Omental fat pad (tissue), 3 donors: ENCODE measurements at regions not wholly inside any gene's neighbourhood (a gene's known extent, or its start where the extent isn't known, plus 50 kb on each side); places are given as distances from the start of the nearest gene placed in this dataset.

Source experiments
- ATAC-seq: fragments of 150-250 bp; one replicate; pipeline ENCODE4 v1.9.1; 2016; ENCODE audit warnings: mild to moderate bottlenecking, moderate library complexity; ENCODE audit not compliant: low FRiP score
- DNase-seq: peaks from one replicate; pipeline ENCODE4 v3.0.0-alpha.2; 2019; ENCODE audit warnings: low spot score
- CTCF ChIP-seq, 3 donors: fragments of 450-650 bp; IDR thresholded peaks; one replicate each; pipeline ENCODE4 v1.5.1; 2016 to 2017; ENCODE audit warnings: antibody characterized with exemption in 3 of 3, mild to moderate bottlenecking in 3 of 3, moderate library complexity in 2 of 3

DNA sequence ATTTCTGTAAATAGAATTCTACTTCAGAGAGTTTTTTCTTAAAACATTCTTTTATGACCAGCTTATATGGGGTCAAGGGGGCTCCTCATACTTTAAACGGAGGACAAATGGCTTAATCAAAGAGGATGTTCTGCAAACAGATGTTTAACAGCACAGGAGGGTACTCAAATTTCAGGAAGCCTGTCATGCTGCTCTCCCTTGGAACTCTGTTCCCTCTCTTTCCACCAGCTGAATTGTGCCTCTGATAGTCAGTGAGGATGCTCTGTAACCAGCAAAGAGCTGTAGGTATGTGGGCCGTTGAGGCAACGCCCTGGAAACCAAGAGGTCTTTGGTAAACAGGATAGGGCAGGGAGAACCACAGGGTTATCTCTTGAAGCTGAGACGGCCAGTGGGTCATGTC lies 161.1 kb downstream of the C5orf15 start:
- ATAC-seq = no peak
- no peak for TF ChIP-seq CTCF (IDR thresholded peaks at IDR 0.05)
- no peak for DNase-seq

DNA sequence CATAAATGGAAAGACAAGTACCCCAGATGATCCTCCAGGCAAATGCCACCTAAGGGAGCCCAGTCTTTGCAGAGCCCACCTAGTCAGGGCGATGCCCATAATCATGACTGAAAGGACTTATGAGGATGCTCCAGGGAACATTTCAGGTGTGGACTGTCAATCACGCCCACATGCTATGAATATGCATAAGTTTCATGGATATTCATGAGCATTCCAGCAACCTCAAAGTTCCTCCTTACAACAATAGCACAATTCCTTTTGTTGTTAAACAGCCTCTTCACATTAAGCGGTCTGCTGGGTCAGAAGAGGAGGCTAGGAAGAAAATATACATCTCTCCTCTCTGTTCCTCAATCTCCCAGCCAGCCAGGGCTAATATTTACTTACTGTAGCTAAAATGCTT lies 161.6 kb downstream of the C5orf15 start:
- TF ChIP-seq CTCF (IDR thresholded peaks at IDR 0.05) = no peak
- no peak for DNase-seq
- no peak for ATAC-seq

DNA sequence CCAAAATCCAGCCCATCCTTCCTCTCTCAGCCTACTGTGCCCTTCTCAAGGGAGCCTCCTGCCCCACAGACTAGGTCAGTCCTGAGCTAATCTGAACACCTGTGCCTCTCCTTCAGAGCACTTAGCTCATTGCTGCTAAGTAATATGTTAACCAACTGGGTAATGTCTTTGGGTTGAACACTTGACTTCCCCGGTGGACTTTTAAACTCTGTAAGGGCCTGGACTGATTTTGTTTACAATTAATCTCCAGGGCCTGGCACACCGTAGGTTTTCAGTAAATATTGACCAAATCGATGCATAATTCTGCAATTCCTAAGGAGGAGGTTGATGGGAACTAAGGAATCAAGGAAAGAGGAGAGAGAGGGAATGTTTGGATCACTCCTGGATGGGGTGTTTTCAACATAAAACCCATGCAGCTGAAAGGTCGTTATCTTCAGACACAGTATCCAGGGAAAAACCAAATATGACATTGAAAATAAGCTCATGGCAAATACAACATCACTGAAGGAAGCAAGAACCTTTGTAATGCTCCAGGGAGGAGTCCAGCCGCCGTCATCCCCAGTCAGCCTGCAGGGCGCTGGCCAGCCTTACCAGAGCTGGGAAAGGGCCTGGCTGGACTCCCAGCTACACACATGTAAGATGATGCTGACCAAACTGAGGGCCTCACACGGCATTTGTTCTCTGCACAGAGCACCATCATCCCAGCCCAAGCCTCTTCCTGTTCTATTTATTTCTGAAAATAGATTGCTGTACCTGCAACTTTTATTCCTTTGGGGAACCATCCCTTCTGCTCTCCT lies 166.3 kb downstream of the C5orf15 start:
- TF ChIP-seq CTCF (IDR thresholded peaks at IDR 0.05) = no peak
- DNase-seq (no peak), ATAC-seq (no peak)

DNA sequence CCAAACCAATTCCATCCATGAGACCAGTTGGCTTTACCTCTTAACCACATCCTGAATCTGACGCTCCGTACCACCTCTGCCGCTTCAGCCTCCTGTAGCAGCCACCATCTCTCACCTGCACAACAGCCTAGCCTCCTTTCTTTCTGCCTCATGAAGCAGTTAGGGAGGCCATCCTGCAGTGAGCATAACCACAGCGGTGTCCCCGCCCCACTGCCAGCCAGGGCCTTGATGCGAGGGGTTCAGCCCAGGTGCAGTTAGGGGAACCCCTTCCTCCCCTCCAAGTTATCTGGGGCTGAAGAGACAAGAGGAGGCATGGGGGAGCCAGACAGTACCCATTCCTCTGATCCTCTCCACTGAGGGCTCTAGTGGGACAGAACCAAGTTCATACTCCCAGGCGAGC lies 167.0 kb downstream of the C5orf15 start:
- no peak for DNase-seq
- TF ChIP-seq CTCF (IDR thresholded peaks at IDR 0.05) = no peak
- ATAC-seq = no peak

- ATAC-seq (no peak), DNase-seq (no peak)
- no peak for TF ChIP-seq CTCF (IDR thresholded peaks at IDR 0.05)
These were observed 168.7 kb downstream of the C5orf15 start for GRCh38 chr5:133799571-133800237.

- ATAC-seq (peak; percentile 71), DNase-seq (no peak)
- no peak for TF ChIP-seq CTCF (IDR thresholded peaks at IDR 0.05)
These were observed 171.3 kb downstream of the C5orf15 start for GRCh38 chr5:133797167-133797566.

DNA sequence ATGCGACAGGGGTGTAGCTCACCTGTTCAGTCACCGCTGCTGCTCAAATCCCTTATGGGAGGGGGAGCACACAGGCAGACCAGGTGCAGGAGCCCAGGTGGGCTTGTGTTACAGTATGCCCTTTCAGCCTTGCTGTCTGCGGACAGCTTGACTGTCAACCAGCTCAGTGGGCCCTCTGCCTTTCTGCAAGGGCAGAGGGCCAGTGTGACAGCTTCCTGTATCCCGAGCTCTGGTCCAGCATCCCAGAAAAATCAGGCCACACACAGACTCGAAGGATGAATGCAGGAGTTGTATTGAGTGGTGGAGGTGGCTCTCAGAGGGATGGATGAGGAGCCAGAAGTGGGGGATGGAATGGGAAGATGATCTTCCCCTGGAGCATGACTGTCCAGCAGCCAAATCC lies 172.2 kb downstream of the C5orf15 start:
- no peak for DNase-seq
- no peak for TF ChIP-seq CTCF (IDR thresholded peaks at IDR 0.05)
- ATAC-seq = no peak
